H9 (cell line): ENCODE measurements at regions not wholly inside any gene's neighbourhood (a gene's known extent, or its start where the extent isn't known, plus 50 kb on each side); places are given as distances from the start of the nearest gene placed in this dataset.

Experiments used
- DNase-seq: peaks from one replicate; pipeline ENCODE4 v3.0.0-alpha.2; 2017
- H2AFZ ChIP-seq: one replicate; pipeline ENCODE4 v1.6.1; 2013; ENCODE audit warnings: mild to moderate bottlenecking, low read length, control low read depth, moderate library complexity
- H2AK5ac ChIP-seq: 2 replicates; pipeline ENCODE4 v1.6.1; 2013; ENCODE audit warnings: low read length, control low read depth, mixed read lengths; ENCODE audit not compliant: insufficient read length
- H2BK120ac ChIP-seq: one replicate; pipeline ENCODE4 v1.6.1; 2013; ENCODE audit warnings: low read depth, mild to moderate bottlenecking, low read length, control low read depth, inconsistent platforms; ENCODE audit not compliant: poor library complexity, severe bottlenecking
- H2BK12ac ChIP-seq: 2 replicates; pipeline ENCODE4 v1.6.1; 2013; ENCODE audit warnings: low read length, control low read depth, mixed read lengths, low read depth; ENCODE audit not compliant: insufficient read length
- H2BK15ac ChIP-seq: 2 replicates; pipeline ENCODE4 v1.6.1; 2013; ENCODE audit warnings: low read depth, low read length, control low read depth
- H2BK20ac ChIP-seq: one replicate; pipeline ENCODE4 v1.6.1; 2013; ENCODE audit warnings: low read depth, mild to moderate bottlenecking, low read length, control low read depth, inconsistent platforms; ENCODE audit not compliant: poor library complexity, severe bottlenecking
- H2BK5ac ChIP-seq: 2 replicates; pipeline ENCODE4 v1.6.1; 2013; ENCODE audit warnings: low read length, control low read depth, mixed read lengths; ENCODE audit not compliant: insufficient read length
- H3K14ac ChIP-seq: 2 replicates; pipeline ENCODE4 v1.6.1; 2013; ENCODE audit warnings: low read length, control low read depth; ENCODE audit not compliant: insufficient read depth
- H3K18ac ChIP-seq: 2 replicates; pipeline ENCODE4 v1.6.1; 2013; ENCODE audit warnings: low read depth, mild to moderate bottlenecking, mixed read lengths, low read length, control low read depth; ENCODE audit not compliant: insufficient read length
- H3K23ac ChIP-seq: 2 replicates; pipeline ENCODE4 v1.6.1; 2013; ENCODE audit warnings: low read length, control low read depth, mixed read lengths, low read depth; ENCODE audit not compliant: insufficient read length
- H3K23me2 ChIP-seq: 2 replicates; pipeline ENCODE4 v1.6.1; 2013; ENCODE audit warnings: low read depth, mild to moderate bottlenecking, mixed read lengths, low read length, control low read depth; ENCODE audit not compliant: insufficient read length, poor library complexity, severe bottlenecking
- H3K27ac ChIP-seq: 2 replicates; pipeline ENCODE4 v1.5.1; 2013; ENCODE audit warnings: low read length, control low read depth, mixed read lengths, low read depth; ENCODE audit not compliant: insufficient read length
- H3K27me3 ChIP-seq: 2 replicates; pipeline ENCODE4 v1.6.1; 2013; ENCODE audit warnings: low read length, control low read depth, inconsistent platforms; ENCODE audit not compliant: insufficient read depth
- H3K4ac ChIP-seq: 2 replicates; pipeline ENCODE4 v1.6.1; 2013; ENCODE audit warnings: low read depth, mild to moderate bottlenecking, control low read depth, inconsistent platforms, low read length, moderate library complexity
- H3K4me1 ChIP-seq: 2 replicates; pipeline ENCODE4 v1.6.1; 2013; ENCODE audit warnings: low read length, control low read depth, inconsistent platforms; ENCODE audit not compliant: insufficient read depth
- H3K4me2 ChIP-seq: 2 replicates; pipeline ENCODE4 v1.6.1; 2013; ENCODE audit warnings: low read length, control low read depth, mixed read lengths; ENCODE audit not compliant: insufficient read length, insufficient read depth
- H3K56ac ChIP-seq: 2 replicates; pipeline ENCODE4 v1.6.1; 2013; ENCODE audit warnings: low read depth, mild to moderate bottlenecking, mixed read lengths, low read length, control low read depth; ENCODE audit not compliant: insufficient read length
- H3K79me1 ChIP-seq: 2 replicates; pipeline ENCODE4 v1.6.1; 2013; ENCODE audit warnings: low read depth, mild to moderate bottlenecking, moderate library complexity, low read length, control low read depth, inconsistent platforms; ENCODE audit not compliant: insufficient read depth, poor library complexity, severe bottlenecking
- H3K79me2 ChIP-seq: 2 replicates; pipeline ENCODE4 v1.6.1; 2013; ENCODE audit warnings: low read length, control low read depth, inconsistent platforms; ENCODE audit not compliant: insufficient read depth
- H3K9ac ChIP-seq: 2 replicates; pipeline ENCODE4 v1.6.1; 2013; ENCODE audit warnings: low read length, control low read depth, mixed read lengths; ENCODE audit not compliant: insufficient read length; ENCODE audit errors: extremely low read depth
- H3K9me3 ChIP-seq: one replicate; pipeline ENCODE4 v1.6.1; 2013; ENCODE audit warnings: low read depth, low read length, inconsistent platforms; ENCODE audit not compliant: control insufficient read depth
- H3T11ph ChIP-seq: one replicate; pipeline ENCODE4 v1.6.1; 2013; ENCODE audit warnings: mild to moderate bottlenecking, low read length, control low read depth, inconsistent platforms
- H4K20me1 ChIP-seq: one replicate; pipeline ENCODE4 v1.6.1; 2013; ENCODE audit not compliant: control insufficient read depth, insufficient read length, insufficient read depth
- H4K5ac ChIP-seq: 2 replicates; pipeline ENCODE4 v1.6.1; 2013; ENCODE audit warnings: low read depth, mild to moderate bottlenecking, mixed read lengths, low read length, control low read depth; ENCODE audit not compliant: insufficient read length
- H4K8ac ChIP-seq: replicated peaks from 2 replicates; pipeline ENCODE4 v1.6.1; 2013; ENCODE audit warnings: low read length, control low read depth, mixed read lengths, low read depth; ENCODE audit not compliant: insufficient read length
- H4K91ac ChIP-seq: 2 replicates; pipeline ENCODE4 v1.6.1; 2013; ENCODE audit warnings: low read depth, mild to moderate bottlenecking, moderate library complexity, mixed read lengths, low read length, control low read depth; ENCODE audit not compliant: insufficient read length
- H3K27ac Mint-ChIP-seq, 3 experiments: 2 replicates in 2 of 3; 3 replicates in 1 of 3; pipeline ENCODE4 v1.8.0; 2020 to 2021; ENCODE audit warnings: mixed read lengths in 3 of 3, mild to moderate bottlenecking in 1 of 3, moderate library complexity in 1 of 3
- H3K27me3 Mint-ChIP-seq: 2 replicates; pipeline ENCODE4 v1.8.0; 2021; ENCODE audit warnings: low read depth, mild to moderate bottlenecking, moderate library complexity, mixed read lengths
- H3K36me3 Mint-ChIP-seq, 3 experiments: 2 replicates in 2 of 3; 3 replicates in 1 of 3; pipeline ENCODE4 v1.8.0; 2020 to 2021; ENCODE audit warnings: low read depth in 3 of 3, mixed read lengths in 3 of 3; ENCODE audit not compliant: insufficient read depth in 1 of 3
- H3K4me1 Mint-ChIP-seq, 2 experiments: 2 replicates each; pipeline ENCODE4 v1.8.0; 2020; ENCODE audit warnings: mixed read lengths in 2 of 2
- H3K4me3 Mint-ChIP-seq, 2 experiments: 2 replicates in 1 of 2; 3 replicates in 1 of 2; pipeline ENCODE4 v1.8.0; 2020 to 2021; ENCODE audit warnings: mild to moderate bottlenecking in 2 of 2, mixed read lengths in 2 of 2, moderate library complexity in 1 of 2
- H3K9me3 Mint-ChIP-seq, 2 experiments: 2 replicates in 1 of 2; 3 replicates in 1 of 2; pipeline ENCODE4 v1.8.0; 2020; ENCODE audit warnings: mild to moderate bottlenecking in 2 of 2, mixed read lengths in 2 of 2, moderate library complexity in 1 of 2
- WGBS: extraction: QIAGEN DNeasy Blood & Tissue Kit; methylation state at CpG from one replicate; pipeline ENCODE4 v1.1.7; 2013; ENCODE audit warnings: missing lambda C conversion rate, low lambda C conversion rate, mixed read lengths; ENCODE audit not compliant: insufficient read length; ENCODE audit errors: extremely low coverage; 5-methylcytosine and 5-hydroxymethylcytosine counted together
- TF ChIP-seq, protein P1 (sequence below): fragments of 200-600 bp; sonication (generic); conservative IDR thresholded peaks from 3 replicates; pipeline ENCODE4 v1.8.0; 2021; ENCODE audit warnings: antibody characterized with exemption, mild to moderate bottlenecking

DNA sequence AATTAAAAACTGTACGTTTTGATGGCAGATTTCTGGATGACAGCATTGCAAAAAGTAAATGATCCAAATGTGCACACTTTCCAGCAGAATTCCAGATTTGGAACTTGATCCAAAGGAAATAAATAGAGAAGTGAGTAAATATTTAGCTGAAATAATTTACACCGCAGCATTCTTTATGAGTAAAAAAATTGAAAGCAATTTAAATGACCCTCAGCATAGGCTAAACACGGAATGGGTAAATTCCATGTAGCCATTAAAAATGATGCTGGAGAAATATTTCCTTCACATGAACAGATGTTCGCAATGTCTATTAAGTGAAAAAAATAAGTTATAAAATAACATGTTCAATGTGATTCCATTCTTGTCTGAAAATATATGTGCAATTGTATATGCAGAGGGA lies 424.8 kb downstream of the HS3ST3B1 start:
- Histone ChIP-seq H2BK120ac (no peak overlapping the region), H3K27me3 (no peaks in the 10 kb centered on the region), H3K14ac (no peak overlapping the region), H3K23me2 (no peaks in the 10 kb centered on the region), H2BK20ac (no peak overlapping the region), H3K9me3 (no peaks in the 10 kb centered on the region), H4K91ac (no peak overlapping the region), H3K9ac (no peak overlapping the region), H3T11ph (no peak overlapping the region), H2AK5ac (no peak overlapping the region), H4K8ac (no peak overlapping the region), H2AFZ (no peak overlapping the region), H3K4me2 (no peak overlapping the region), H3K79me1 (no peaks in the 10 kb centered on the region), H3K4ac (no peak overlapping the region), H2BK15ac (no peak overlapping the region), H4K20me1 (no peaks in the 10 kb centered on the region), H3K27ac (no peak overlapping the region), H4K5ac (no peak overlapping the region), H3K79me2 (no peaks in the 10 kb centered on the region), H3K23ac (no peak overlapping the region), H3K4me1 (no peaks in the 10 kb centered on the region), H3K18ac (no peak overlapping the region), H2BK5ac (no peak overlapping the region), H3K56ac (no peak overlapping the region), H2BK12ac (no peak overlapping the region)
- WGBS: no CpG with 5 or more reads among the region's 4 CpGs
- Mint-ChIP-seq H3K4me3 (no peak overlapping the region), H3K9me3 (peaks cover 11 to 12% of the 10 kb centered on the region in 2 experiments), H3K27ac (no peak overlapping the region), H3K36me3 (peaks cover 4 to 13% (median 5%) of the 10 kb centered on the region in 3 experiments; a peak in 5 of 7 replicates), H3K27me3 (no peaks in the 10 kb centered on the region), H3K4me1 (peaks cover 9 to 11% of the 10 kb centered on the region in 2 experiments)
- TF ChIP-seq, protein P1, sequence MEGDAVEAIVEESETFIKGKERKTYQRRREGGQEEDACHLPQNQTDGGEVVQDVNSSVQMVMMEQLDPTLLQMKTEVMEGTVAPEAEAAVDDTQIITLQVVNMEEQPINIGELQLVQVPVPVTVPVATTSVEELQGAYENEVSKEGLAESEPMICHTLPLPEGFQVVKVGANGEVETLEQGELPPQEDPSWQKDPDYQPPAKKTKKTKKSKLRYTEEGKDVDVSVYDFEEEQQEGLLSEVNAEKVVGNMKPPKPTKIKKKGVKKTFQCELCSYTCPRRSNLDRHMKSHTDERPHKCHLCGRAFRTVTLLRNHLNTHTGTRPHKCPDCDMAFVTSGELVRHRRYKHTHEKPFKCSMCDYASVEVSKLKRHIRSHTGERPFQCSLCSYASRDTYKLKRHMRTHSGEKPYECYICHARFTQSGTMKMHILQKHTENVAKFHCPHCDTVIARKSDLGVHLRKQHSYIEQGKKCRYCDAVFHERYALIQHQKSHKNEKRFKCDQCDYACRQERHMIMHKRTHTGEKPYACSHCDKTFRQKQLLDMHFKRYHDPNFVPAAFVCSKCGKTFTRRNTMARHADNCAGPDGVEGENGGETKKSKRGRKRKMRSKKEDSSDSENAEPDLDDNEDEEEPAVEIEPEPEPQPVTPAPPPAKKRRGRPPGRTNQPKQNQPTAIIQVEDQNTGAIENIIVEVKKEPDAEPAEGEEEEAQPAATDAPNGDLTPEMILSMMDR: no peak
- DNase-seq: no peak
